ENCODE measurements at regions not wholly inside any gene's neighbourhood (a gene's known extent, or its start where the extent isn't known, plus 50 kb on each side); places are given as distances from the start of the nearest gene placed in this dataset.

- no peak for TF ChIP-seq CTCF (IDR thresholded peaks at IDR 0.05)
- TF ChIP-seq EP300 (IDR thresholded peaks at IDR 0.05), result no peak
- no peak for TF ChIP-seq POLR2A (IDR thresholded peaks at IDR 0.05)
- no peak for TF ChIP-seq POLR2AphosphoS5 (IDR thresholded peaks at IDR 0.05)
Measured at GRCh38 chr2:64914247-64914646, 75.0 kb upstream of the SLC1A4 start.
